ENCODE measurements at regions not wholly inside any gene's neighbourhood (a gene's known extent, or its start where the extent isn't known, plus 50 kb on each side); places are given as distances from the start of the nearest gene placed in this dataset.
A peak's percentile ranks its signal among the peaks of the same experiment; 100 is the strongest.

GRCh38 chr9:1267581-1267980 lies 217.4 kb downstream of the DMRT2 start:
- no peak for DNase-seq (ENCODE audit: low read depth)
- H3K4me3 ChIP-seq (ENCODE audit: low read depth, low read length), result no peak overlapping the region

DNA sequence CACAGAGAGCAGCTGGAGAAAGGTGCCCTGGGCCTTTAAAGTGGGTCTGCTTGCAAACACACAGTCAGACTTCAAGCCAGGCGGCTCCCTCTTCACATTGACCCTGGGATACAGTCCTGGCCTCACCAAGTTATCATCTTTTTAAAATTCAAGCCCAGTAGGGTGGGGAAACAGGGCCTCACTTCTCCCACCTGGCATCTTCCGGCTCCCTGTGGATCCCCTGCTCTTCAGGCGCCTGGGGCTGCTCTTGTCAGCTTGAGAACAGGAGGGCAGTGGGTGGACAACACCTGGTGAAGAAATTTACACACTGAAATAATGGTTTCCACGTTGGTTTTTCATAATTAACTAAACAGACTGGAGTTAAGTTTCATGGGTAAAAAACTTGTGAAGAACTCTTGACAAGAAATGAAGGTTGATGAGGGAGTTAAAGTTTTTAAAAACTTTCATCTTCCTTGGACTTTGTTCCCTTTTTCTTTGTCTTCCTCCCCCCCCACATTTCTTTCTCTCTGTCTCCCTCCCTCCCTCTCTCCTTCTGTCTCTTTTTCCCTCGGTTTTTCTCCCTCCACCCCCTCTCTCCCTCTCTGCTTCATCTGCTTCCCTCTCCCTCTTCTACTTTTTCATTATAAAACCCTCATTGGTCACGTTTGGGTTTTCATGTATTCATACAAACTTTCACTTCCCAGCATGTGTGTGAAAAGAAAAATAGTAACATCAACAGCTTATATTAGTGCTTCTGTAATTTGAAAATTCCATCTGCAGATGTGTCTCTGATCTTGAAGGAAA lies 219.6 kb downstream of the DMRT2 start:
- TF ChIP-seq CTCF (IDR thresholded peaks at IDR 0.05; ENCODE audit: insufficient read depth, low read depth, low read length, missing control alignments), result no peak
- DNase-seq (ENCODE audit: low read depth), result no peak
- H3K4me3 ChIP-seq (ENCODE audit: low read depth, low read length), result no peak overlapping the region

More at GRCh38 chr9:1267581-1267980, 217.4 kb downstream of the DMRT2 start:
- no peak for TF ChIP-seq CTCF (IDR thresholded peaks at IDR 0.05; ENCODE audit: insufficient read depth, low read depth, low read length, missing control alignments)

DNA sequence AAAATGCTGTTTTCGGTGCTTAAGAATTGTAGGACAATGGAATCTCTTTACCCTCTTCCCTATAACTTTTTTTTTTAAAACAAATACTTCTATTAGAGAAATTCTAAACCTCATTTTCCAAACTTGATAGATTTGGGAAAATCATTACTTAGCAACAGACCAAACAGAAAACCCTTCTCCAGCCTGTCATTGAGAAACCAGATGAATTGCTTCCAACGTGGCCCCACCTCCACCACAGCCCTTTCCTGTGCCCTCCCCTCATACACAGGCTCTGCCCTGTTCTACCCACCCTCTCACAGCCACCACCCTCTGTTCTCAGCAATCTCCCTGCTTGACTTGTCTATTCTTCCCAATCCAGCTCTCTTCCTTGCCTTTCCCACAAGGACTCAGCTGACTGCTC lies 221.2 kb downstream of the DMRT2 start:
- H3K4me3 ChIP-seq (ENCODE audit: low read depth, low read length), result no peak overlapping the region
- no peak for DNase-seq (ENCODE audit: low read depth)
- no peak for TF ChIP-seq CTCF (IDR thresholded peaks at IDR 0.05; ENCODE audit: insufficient read depth, low read depth, low read length, missing control alignments)

- no peak for TF ChIP-seq CTCF (IDR thresholded peaks at IDR 0.05; ENCODE audit: insufficient read depth, low read depth, low read length, missing control alignments)
- DNase-seq (ENCODE audit: low read depth), result no peak
- H3K4me3 ChIP-seq (ENCODE audit: low read depth, low read length), result no peak overlapping the region
Measured at GRCh38 chr9:1271786-1272185, 221.6 kb downstream of the DMRT2 start.

GRCh38 chr9:1272488-1272887 lies 222.3 kb downstream of the DMRT2 start:
- DNase-seq (ENCODE audit: low read depth), result no peak
- TF ChIP-seq CTCF (IDR thresholded peaks at IDR 0.05; ENCODE audit: insufficient read depth, low read depth, low read length, missing control alignments), result no peak
- no peak overlapping the region for H3K4me3 ChIP-seq (ENCODE audit: low read depth, low read length)

- no peak for TF ChIP-seq CTCF (IDR thresholded peaks at IDR 0.05; ENCODE audit: insufficient read depth, low read depth, low read length, missing control alignments)
- peak; percentile 56 for DNase-seq (ENCODE audit: low read depth)
- no peak overlapping the region for H3K4me3 ChIP-seq (ENCODE audit: low read depth, low read length)
Measured at GRCh38 chr9:1273859-1274258, 223.7 kb downstream of the DMRT2 start.

DNA sequence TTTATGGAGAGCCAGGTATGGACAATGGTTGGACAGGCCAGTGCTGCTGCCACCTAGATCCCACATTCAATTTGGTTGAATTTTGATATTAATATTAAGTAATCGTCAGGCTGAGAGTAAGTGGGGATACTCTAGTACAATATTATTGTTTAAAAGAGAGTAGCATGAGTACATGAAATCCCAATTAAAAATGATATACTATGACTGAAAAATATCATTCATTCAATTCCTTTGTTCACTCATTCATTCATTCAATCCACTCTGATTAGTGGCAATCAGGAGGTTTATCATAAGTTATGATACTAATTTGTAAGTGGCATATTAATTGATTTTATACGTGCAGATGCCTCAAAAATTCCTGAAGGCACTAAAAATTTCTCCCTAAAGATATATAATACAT lies 224.2 kb downstream of the DMRT2 start:
- TF ChIP-seq CTCF (IDR thresholded peaks at IDR 0.05; ENCODE audit: insufficient read depth, low read depth, low read length, missing control alignments), result no peak
- H3K4me3 ChIP-seq (ENCODE audit: low read depth, low read length), result no peak overlapping the region
- DNase-seq (ENCODE audit: low read depth), result no peak
